Adrenal gland (tissue), 5 donors: ENCODE measurements at regions not wholly inside any gene's neighbourhood (a gene's known extent, or its start where the extent isn't known, plus 50 kb on each side); places are given as distances from the start of the nearest gene placed in this dataset.

Experiments used
- CTCF ChIP-seq, 6 experiments: fragments of 450-650 bp in 4 of 6; fragments of 200-600 bp in 2 of 6; sonication (generic) in 1 of 6; IDR thresholded peaks; 1 replicate in 5 of 6; 2 replicates in 1 of 6; pipeline versions ENCODE4 v1.5.1 to v1.8.0; 2016 to 2021; ENCODE audit warnings: antibody characterized with exemption in 6 of 6, mild to moderate bottlenecking in 2 of 6, moderate library complexity in 1 of 6
- POLR2A ChIP-seq, 2 donors: fragments of 450-650 bp; IDR thresholded peaks; one replicate each; pipeline ENCODE4 v1.6.1; 2017; ENCODE audit warnings: antibody characterized with exemption in 2 of 2, mild to moderate bottlenecking in 2 of 2, moderate library complexity in 1 of 2
- donor health status: DM: no; HTN: no; CAD: no.

- TF ChIP-seq CTCF (IDR thresholded peaks at IDR 0.05) = no peak
- no peak for TF ChIP-seq POLR2A (IDR thresholded peaks at IDR 0.05)
These were observed 117.3 kb downstream of the BTG1 start for GRCh38 chr12:92028441-92028709.
